Breast epithelium (tissue), 3 donors: ENCODE measurements at regions not wholly inside any gene's neighbourhood (a gene's known extent, or its start where the extent isn't known, plus 50 kb on each side); places are given as distances from the start of the nearest gene placed in this dataset.

Experiments used
- CTCF ChIP-seq, 3 donors: fragments of 450-650 bp; IDR thresholded peaks; one replicate each; pipeline ENCODE4 v1.5.1; 2016 to 2017; ENCODE audit warnings: antibody characterized with exemption in 3 of 3, mild to moderate bottlenecking in 3 of 3, moderate library complexity in 3 of 3
- POLR2A ChIP-seq: fragments of 450-650 bp; IDR thresholded peaks from one replicate; pipeline ENCODE4 v1.6.1; 2016; ENCODE audit warnings: antibody characterized with exemption, mild to moderate bottlenecking, moderate library complexity
- POLR2AphosphoS5 ChIP-seq, 3 donors: sonication (generic); formaldehyde crosslinking; IDR thresholded peaks; one replicate each; pipeline ENCODE4 v1.6.1; 2017; ENCODE audit warnings: antibody characterized with exemption in 3 of 3

GRCh38 chr1:99069146-99069545 lies 64.5 kb upstream of the PLPPR5 start:
- TF ChIP-seq POLR2AphosphoS5 (IDR thresholded peaks at IDR 0.05) (no peak), POLR2A (no peak), CTCF (IDR thresholded peaks at IDR 0.05) (no peak)
